Esophagus squamous epithelium (tissue), 5 donors: ENCODE measurements at regions not wholly inside any gene's neighbourhood (a gene's known extent, or its start where the extent isn't known, plus 50 kb on each side); places are given as distances from the start of the nearest gene placed in this dataset.

Source experiments
- DNase-seq: peaks from one replicate; lab custom pipeline; 2025; lab: John Stamatoyannopoulos, UW
- H3K27ac ChIP-seq, 4 donors: fragments of 200-600 bp; sonication (generic); one replicate each; pipeline ENCODE4 v1.5.1; 2016 to 2019; ENCODE audit warnings: mild to moderate bottlenecking in 1 of 4
- H3K27me3 ChIP-seq, 4 donors: fragments of 200-600 bp; sonication (generic); 1 replicate in 3 of 4; 2 replicates in 1 of 4; pipeline versions ENCODE4 v1.5.1 to v1.6.0; 2017 to 2021; ENCODE audit warnings: antibody characterized with exemption in 1 of 4
- H3K36me3 ChIP-seq, 3 donors: fragments of 200-600 bp; sonication (generic); one replicate each; pipeline ENCODE4 v1.5.1; 2016 to 2019
- H3K4me1 ChIP-seq, 3 donors: fragments of 200-600 bp; sonication (generic); one replicate each; pipeline ENCODE4 v1.5.1; 2017 to 2019
- H3K4me3 ChIP-seq, 4 donors: fragments of 200-600 bp; sonication (generic); 1 replicate in 3 of 4; 2 replicates in 1 of 4; pipeline ENCODE4 v1.5.1; 2016 to 2019; ENCODE audit warnings: mild to moderate bottlenecking in 2 of 4, moderate library complexity in 1 of 4
- H3K9me3 ChIP-seq, 3 donors: fragments of 200-600 bp; sonication (generic); one replicate each; pipeline ENCODE4 v1.5.1; 2016 to 2019
- CTCF ChIP-seq, 6 experiments: fragments of 450-650 bp in 4 of 6; fragments of 200-600 bp in 2 of 6; sonication (generic) in 2 of 6; IDR thresholded peaks; one replicate each; pipeline ENCODE4 v1.5.1; 2016 to 2019; ENCODE audit warnings: antibody characterized with exemption in 6 of 6, mild to moderate bottlenecking in 4 of 6, moderate library complexity in 4 of 6
- POLR2A ChIP-seq, 4 donors: fragments of 450-650 bp; IDR thresholded peaks; one replicate each; pipeline ENCODE4 v1.6.1; 2017; ENCODE audit warnings: antibody characterized with exemption in 4 of 4, mild to moderate bottlenecking in 4 of 4, moderate library complexity in 3 of 4
- WGBS, 2 donors: methylation state at CpG; one replicate each; pipeline ENCODE4 v1.1.5; 2018; 5-methylcytosine and 5-hydroxymethylcytosine counted together
- intact Hi-C: fragments of 100-400 bp; cut with DNase I; formaldehyde crosslinking; loops from one replicate; pipeline ENCODE4 v1.15.0; 2022
- donor health status: DM: yes; HTN: yes; CAD: no.

- 79 to 89% methylated on average over 1 of the region's 1 CpG for WGBS, 2 donors
- H3K27ac ChIP-seq, result no peak overlapping the region
- intact Hi-C loops, result no loop called here
- no peaks in the 10 kb centered on the region for H3K27me3 ChIP-seq
- DNase-seq, result no peak
- H3K4me3 ChIP-seq, result no peak overlapping the region
- TF ChIP-seq CTCF (IDR thresholded peaks at IDR 0.05) (no peak), POLR2A (IDR thresholded peaks at IDR 0.05) (no peak)
- H3K4me1 ChIP-seq, result no peaks in the 10 kb centered on the region
- H3K9me3 ChIP-seq, result no peaks in the 10 kb centered on the region
- no peaks in the 10 kb centered on the region for H3K36me3 ChIP-seq
Measured at GRCh38 chr7:125530553-125530952, 600.9 kb upstream of the POT1 start.

GRCh38 chr7:125529249-125529648 is 599.6 kb upstream of the POT1 start:
- no peak for DNase-seq
- Histone ChIP-seq H3K36me3 (no peaks in the 10 kb centered on the region), H3K27ac (no peak overlapping the region), H3K9me3 (no peaks in the 10 kb centered on the region), H3K27me3 (no peaks in the 10 kb centered on the region), H3K4me1 (no peaks in the 10 kb centered on the region), H3K4me3 (no peak overlapping the region)
- TF ChIP-seq CTCF (IDR thresholded peaks at IDR 0.05) (no peak), POLR2A (IDR thresholded peaks at IDR 0.05) (no peak)
- 58 to 80% methylated on average over 1 of the region's 1 CpG for WGBS, 2 donors
- intact Hi-C loops, result no loop called here

GRCh38 chr7:125526958-125527357 is 597.3 kb upstream of the POT1 start:
- TF ChIP-seq CTCF (IDR thresholded peaks at IDR 0.05) (no peak), POLR2A (IDR thresholded peaks at IDR 0.05) (no peak)
- intact Hi-C loops, result no loop called here

GRCh38 chr7:125526092-125526491 is 596.5 kb upstream of the POT1 start:
- WGBS, 2 donors, result 89 to 100% methylated on average over 1 of the region's 1 CpG
- Histone ChIP-seq H3K4me1 (no peaks in the 10 kb centered on the region), H3K9me3 (no peaks in the 10 kb centered on the region), H3K4me3 (no peak overlapping the region), H3K27ac (no peak overlapping the region), H3K27me3 (no peaks in the 10 kb centered on the region), H3K36me3 (no peaks in the 10 kb centered on the region)
- DNase-seq, result no peak
- TF ChIP-seq POLR2A (IDR thresholded peaks at IDR 0.05) (no peak), CTCF (IDR thresholded peaks at IDR 0.05) (no peak)
- intact Hi-C loops, result no loop called here

More at GRCh38 chr7:125526958-125527357, 597.3 kb upstream of the POT1 start:
- no peaks in the 10 kb centered on the region for H3K4me1 ChIP-seq
- 74 to 78% methylated on average over 5 of the region's 5 CpGs for WGBS, 2 donors
- H3K27ac ChIP-seq, result no peak overlapping the region
- H3K27me3 ChIP-seq, result no peaks in the 10 kb centered on the region
- no peaks in the 10 kb centered on the region for H3K36me3 ChIP-seq
- H3K4me3 ChIP-seq, result no peak overlapping the region
- no peaks in the 10 kb centered on the region for H3K9me3 ChIP-seq
- no peak for DNase-seq

GRCh38 chr7:125516194-125516593 is 586.6 kb upstream of the POT1 start:
- no peak for TF ChIP-seq POLR2A (IDR thresholded peaks at IDR 0.05)
- TF ChIP-seq CTCF (IDR thresholded peaks at IDR 0.05), result no peak
- Histone ChIP-seq H3K4me1 (no peaks in the 10 kb centered on the region), H3K27me3 (no peaks in the 10 kb centered on the region), H3K4me3 (no peak overlapping the region), H3K9me3 (no peaks in the 10 kb centered on the region), H3K27ac (no peak overlapping the region), H3K36me3 (no peaks in the 10 kb centered on the region)
- intact Hi-C loops, result no loop called here
- DNase-seq, result no peak
- 60 to 73% methylated on average over 4 of the region's 4 CpGs for WGBS, 2 donors
